HUES48 (cell line): ENCODE measurements at regions not wholly inside any gene's neighbourhood (a gene's known extent, or its start where the extent isn't known, plus 50 kb on each side); places are given as distances from the start of the nearest gene placed in this dataset.

ENCODE experiments used
- H3K27ac ChIP-seq: one replicate; pipeline ENCODE4 v1.7.0; 2013; ENCODE audit warnings: low read depth, low read length, inconsistent platforms
- H3K27me3 ChIP-seq: 2 replicates; pipeline ENCODE4 v1.6.1; 2013; ENCODE audit warnings: mild to moderate bottlenecking, low read length; ENCODE audit not compliant: control insufficient read depth, insufficient read depth
- H3K36me3 ChIP-seq: 2 replicates; pipeline ENCODE4 v1.6.1; 2013; ENCODE audit warnings: low read length; ENCODE audit not compliant: control insufficient read depth, insufficient read depth
- H3K4me1 ChIP-seq: 2 replicates; pipeline ENCODE4 v1.6.1; 2013; ENCODE audit warnings: mild to moderate bottlenecking, low read length; ENCODE audit not compliant: control insufficient read depth, insufficient read depth
- H3K4me3 ChIP-seq: 2 replicates; pipeline ENCODE4 v1.5.1; 2013; ENCODE audit warnings: mild to moderate bottlenecking, low read depth, low read length
- H3K9ac ChIP-seq: 2 replicates; pipeline ENCODE4 v1.6.1; 2013; ENCODE audit warnings: mild to moderate bottlenecking, low read depth, low read length, moderate library complexity
- H3K9me3 ChIP-seq: 2 replicates; pipeline ENCODE4 v1.6.1; 2013; ENCODE audit warnings: low read length; ENCODE audit not compliant: control insufficient read depth, insufficient read depth

GRCh38 chr2:164032995-164033394, 297.2 kb upstream of the FIGN start:
- Histone ChIP-seq H3K27ac (no peak overlapping the region), H3K4me1 (peaks cover 13% of the 10 kb centered on the region), H3K36me3 (no peaks in the 10 kb centered on the region), H3K27me3 (no peaks in the 10 kb centered on the region), H3K9ac (no peak overlapping the region), H3K4me3 (no peak overlapping the region), H3K9me3 (no peaks in the 10 kb centered on the region)

- Histone ChIP-seq H3K4me3 (no peak overlapping the region), H3K27me3 (no peaks in the 10 kb centered on the region), H3K9me3 (no peaks in the 10 kb centered on the region), H3K36me3 (no peaks in the 10 kb centered on the region), H3K9ac (no peak overlapping the region), H3K27ac (no peak overlapping the region), H3K4me1 (peaks cover 13% of the 10 kb centered on the region)
These were observed 294.8 kb upstream of the FIGN start for GRCh38 chr2:164030623-164031022.

- H3K9ac ChIP-seq = no peak overlapping the region
- no peaks in the 10 kb centered on the region for H3K9me3 ChIP-seq
- peaks cover 13% of the 10 kb centered on the region for H3K4me1 ChIP-seq
- no peaks in the 10 kb centered on the region for H3K36me3 ChIP-seq
- H3K4me3 ChIP-seq = no peak overlapping the region; the same call in 1 of the 2 replicates
- no peaks in the 10 kb centered on the region for H3K27me3 ChIP-seq
- peak overlapping the region; percentile 62 for H3K27ac ChIP-seq
These were observed 293.2 kb upstream of the FIGN start for GRCh38 chr2:164028814-164029534.

- Histone ChIP-seq H3K9ac (no peak overlapping the region), H3K27ac (no peak overlapping the region), H3K27me3 (no peaks in the 10 kb centered on the region), H3K4me3 (no peak overlapping the region), H3K36me3 (no peaks in the 10 kb centered on the region), H3K9me3 (no peaks in the 10 kb centered on the region), H3K4me1 (peaks cover 12% of the 10 kb centered on the region)
These were observed 288.6 kb upstream of the FIGN start for GRCh38 chr2:164024396-164024795.

- Histone ChIP-seq H3K9me3 (no peaks in the 10 kb centered on the region), H3K27me3 (no peaks in the 10 kb centered on the region), H3K4me3 (no peak overlapping the region), H3K27ac (no peak overlapping the region), H3K4me1 (peaks cover 7% of the 10 kb centered on the region), H3K36me3 (no peaks in the 10 kb centered on the region), H3K9ac (no peak overlapping the region)
These were observed 288.1 kb upstream of the FIGN start for GRCh38 chr2:164023896-164024295.

GRCh38 chr2:164015328-164016123, 279.7 kb upstream of the FIGN start:
- no peak overlapping the region for H3K9ac ChIP-seq
- H3K4me1 ChIP-seq = peaks cover 14% of the 10 kb centered on the region
- H3K36me3 ChIP-seq = no peaks in the 10 kb centered on the region
- H3K4me3 ChIP-seq = no peak overlapping the region
- H3K27me3 ChIP-seq = no peaks in the 10 kb centered on the region
- no peak overlapping the region for H3K27ac ChIP-seq
- no peaks in the 10 kb centered on the region for H3K9me3 ChIP-seq

- Histone ChIP-seq H3K9me3 (no peaks in the 10 kb centered on the region), H3K4me1 (peaks cover 14% of the 10 kb centered on the region), H3K27me3 (no peaks in the 10 kb centered on the region), H3K36me3 (no peaks in the 10 kb centered on the region), H3K27ac (peak overlapping the region; percentile 45), H3K4me3 (no peak overlapping the region), H3K9ac (no peak overlapping the region)
These were observed 279.0 kb upstream of the FIGN start for GRCh38 chr2:164014791-164015190.

GRCh38 chr2:164014068-164014731, 278.4 kb upstream of the FIGN start:
- peak overlapping the region; percentile 35; the same call in 1 of the 2 replicates for H3K9ac ChIP-seq

GRCh38 chr2:164012581-164012980, 276.8 kb upstream of the FIGN start:
- Histone ChIP-seq H3K27me3 (no peaks in the 10 kb centered on the region), H3K9ac (no peak overlapping the region), H3K4me1 (peaks cover 14% of the 10 kb centered on the region), H3K27ac (no peak overlapping the region), H3K36me3 (no peaks in the 10 kb centered on the region), H3K4me3 (no peak overlapping the region), H3K9me3 (no peaks in the 10 kb centered on the region)

More at GRCh38 chr2:164014068-164014731, 278.4 kb upstream of the FIGN start:
- H3K27me3 ChIP-seq = no peaks in the 10 kb centered on the region
- H3K9me3 ChIP-seq = no peaks in the 10 kb centered on the region
- H3K4me1 ChIP-seq = peaks cover 14% of the 10 kb centered on the region
- peak overlapping the region; percentile 45 for H3K27ac ChIP-seq
- no peaks in the 10 kb centered on the region for H3K36me3 ChIP-seq
- H3K4me3 ChIP-seq = no peak overlapping the region

- H3K36me3 ChIP-seq = no peaks in the 10 kb centered on the region
- H3K4me3 ChIP-seq = no peak overlapping the region
- H3K4me1 ChIP-seq = peaks cover 10% of the 10 kb centered on the region
- no peaks in the 10 kb centered on the region for H3K9me3 ChIP-seq
- H3K27ac ChIP-seq = no peak overlapping the region
- H3K9ac ChIP-seq = no peak overlapping the region
- H3K27me3 ChIP-seq = no peaks in the 10 kb centered on the region
These were observed 274.0 kb upstream of the FIGN start for GRCh38 chr2:164009756-164010337.
